Neural progenitor cell (in vitro differentiated cells): ENCODE measurements at regions not wholly inside any gene's neighbourhood (a gene's known extent, or its start where the extent isn't known, plus 50 kb on each side); places are given as distances from the start of the nearest gene placed in this dataset.

Source experiments
- CTCF ChIP-seq: fragments of 200-600 bp; sonication (generic); IDR thresholded peaks from 2 replicates; pipeline ENCODE4 v1.5.1; 2017; ENCODE audit warnings: antibody characterized with exemption, mild to moderate bottlenecking
- EZH2 ChIP-seq: fragments of 200-600 bp; sonication (generic); IDR thresholded peaks from 2 replicates; pipeline ENCODE4 v1.6.1; 2017; ENCODE audit warnings: antibody characterized with exemption, mild to moderate bottlenecking, moderate library complexity
- EZH2phosphoT487 ChIP-seq: fragments of 200-600 bp; sonication (generic); IDR thresholded peaks from 2 replicates; pipeline ENCODE4 v1.6.1; 2017; ENCODE audit warnings: antibody characterized with exemption

GRCh38 chr1:184806296-184806721 lies 51.7 kb upstream of the EDEM3 start:
- no peak for TF ChIP-seq CTCF
- no peak for TF ChIP-seq EZH2
- no peak for TF ChIP-seq EZH2phosphoT487
